ENCODE measurements at regions not wholly inside any gene's neighbourhood (a gene's known extent, or its start where the extent isn't known, plus 50 kb on each side); places are given as distances from the start of the nearest gene placed in this dataset.

GRCh38 chr10:4033341-4033896 lies 248.4 kb upstream of the KLF6 start:
- ChIA-PET CTCF (no interaction called here), POLR2A (interaction anchor here (0.5 kb wide), 1 partner anchor 11 kb away, joined by 3 read pairs; no protein-coding TSS in a partner anchor)
- H3K27me3 Mint-ChIP-seq: no peaks in the 10 kb centered on the region
- peak; percentile 85 for ATAC-seq
- peak; percentile 29 for DNase-seq
- H3K9me3 Mint-ChIP-seq: no peaks in the 10 kb centered on the region
- H3K4me1 Mint-ChIP-seq (ENCODE audit: low read depth): peaks cover 30% of the 10 kb centered on the region
- no peak overlapping the region for H3K4me3 Mint-ChIP-seq
- intact Hi-C loops (cut with micrococcal nuclease): no loop called here
- H3K27ac Mint-ChIP-seq: peak overlapping the region; percentile 35
- no peaks in the 10 kb centered on the region for H3K36me3 Mint-ChIP-seq (ENCODE audit: low read depth)
- no peak for TF ChIP-seq CTCF (IDR thresholded peaks at IDR 0.05)

- no peak for ATAC-seq
- Mint-ChIP-seq H3K36me3 (ENCODE audit: low read depth) (no peaks in the 10 kb centered on the region), H3K9me3 (no peaks in the 10 kb centered on the region), H3K27me3 (no peaks in the 10 kb centered on the region), H3K27ac (no peak overlapping the region), H3K4me3 (no peak overlapping the region), H3K4me1 (ENCODE audit: low read depth) (peaks cover 22% of the 10 kb centered on the region)
- POLR2A ChIA-PET: no interaction called here
- DNase-seq: no peak
- CTCF ChIA-PET: no interaction called here
- TF ChIP-seq CTCF (IDR thresholded peaks at IDR 0.05): no peak
- intact Hi-C loops (cut with micrococcal nuclease): no loop called here
Measured at GRCh38 chr10:4029866-4030265, 244.9 kb upstream of the KLF6 start.

- Mint-ChIP-seq H3K4me1 (ENCODE audit: low read depth) (peaks cover 14% of the 10 kb centered on the region), H3K4me3 (no peak overlapping the region), H3K36me3 (ENCODE audit: low read depth) (no peaks in the 10 kb centered on the region), H3K9me3 (no peaks in the 10 kb centered on the region), H3K27ac (no peak overlapping the region), H3K27me3 (no peaks in the 10 kb centered on the region)
- ATAC-seq (no peak), DNase-seq (no peak)
- POLR2A ChIA-PET: interaction anchor here (0.7 kb wide), 1 partner anchor 9 kb away, joined by 3 read pairs; no protein-coding TSS in a partner anchor
- intact Hi-C loops (cut with micrococcal nuclease): no loop called here
- CTCF ChIA-PET: no interaction called here
- TF ChIP-seq CTCF (IDR thresholded peaks at IDR 0.05): no peak
Measured at GRCh38 chr10:4028854-4029583, 244.0 kb upstream of the KLF6 start.

GRCh38 chr10:4028027-4028471 lies 243.0 kb upstream of the KLF6 start:
- TF ChIP-seq CTCF (IDR thresholded peaks at IDR 0.05): no peak
- DNase-seq (no peak), ATAC-seq (peak; percentile 27)
- POLR2A ChIA-PET: no interaction called here
- Mint-ChIP-seq H3K36me3 (ENCODE audit: low read depth) (no peaks in the 10 kb centered on the region), H3K4me1 (ENCODE audit: low read depth) (peaks cover 5% of the 10 kb centered on the region), H3K9me3 (no peaks in the 10 kb centered on the region), H3K4me3 (no peak overlapping the region), H3K27ac (no peak overlapping the region), H3K27me3 (no peaks in the 10 kb centered on the region)
- intact Hi-C loops (cut with micrococcal nuclease): no loop called here
- CTCF ChIA-PET: no interaction called here

- intact Hi-C loops (cut with micrococcal nuclease): no loop called here
- Mint-ChIP-seq H3K4me1 (ENCODE audit: low read depth) (peaks cover 4% of the 10 kb centered on the region), H3K27me3 (no peaks in the 10 kb centered on the region), H3K4me3 (no peak overlapping the region), H3K27ac (no peak overlapping the region), H3K36me3 (ENCODE audit: low read depth) (no peaks in the 10 kb centered on the region), H3K9me3 (peaks cover 3% of the 10 kb centered on the region)
- ChIA-PET CTCF (no interaction called here), POLR2A (no interaction called here)
- no peak for TF ChIP-seq CTCF (IDR thresholded peaks at IDR 0.05)
- DNase-seq: no peak
- no peak for ATAC-seq
Measured at GRCh38 chr10:4025339-4025738, 240.3 kb upstream of the KLF6 start.
